Lower leg skin (tissue), 3 donors: ENCODE measurements at regions not wholly inside any gene's neighbourhood (a gene's known extent, or its start where the extent isn't known, plus 50 kb on each side); places are given as distances from the start of the nearest gene placed in this dataset.

ENCODE experiments used
- POLR2A ChIP-seq, 2 donors: fragments of 450-650 bp; IDR thresholded peaks; one replicate each; pipeline ENCODE4 v1.6.1; 2016 to 2017; ENCODE audit warnings: antibody characterized with exemption in 2 of 2, mild to moderate bottlenecking in 1 of 2, moderate library complexity in 1 of 2
- TF ChIP-seq, protein P1 (sequence below), 3 donors: fragments of 450-650 bp; IDR thresholded peaks; one replicate each; pipeline ENCODE4 v1.5.1; 2016; ENCODE audit warnings: antibody characterized with exemption in 3 of 3, mild to moderate bottlenecking in 3 of 3, moderate library complexity in 2 of 3

DNA sequence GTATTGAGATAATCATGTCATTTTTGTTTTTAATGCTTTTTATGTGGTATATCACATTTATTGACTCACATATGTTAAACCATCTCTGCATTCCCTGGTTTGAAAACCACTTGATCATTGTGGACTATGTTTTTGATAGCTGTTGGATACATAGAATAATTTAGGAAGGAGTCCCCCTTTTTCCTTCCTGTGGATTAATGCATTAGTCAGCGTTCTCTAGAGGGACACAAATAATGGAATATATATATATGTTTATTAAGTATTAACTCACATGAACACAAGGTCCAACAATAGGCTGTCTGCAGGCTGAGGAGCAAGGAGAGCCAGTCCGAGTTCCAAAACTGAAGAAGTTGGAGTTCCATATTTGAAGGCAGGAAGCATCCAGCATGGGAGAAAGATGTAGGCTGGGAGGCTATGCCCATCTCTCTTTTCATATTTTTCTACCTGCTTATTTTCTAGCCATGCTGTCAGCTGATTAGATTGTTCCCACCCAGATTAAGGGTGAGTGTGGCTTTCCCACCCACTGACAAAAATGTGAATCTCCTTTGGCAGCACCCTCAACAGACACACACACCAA lies 123.8 kb downstream of the ZNF280B start:
- TF ChIP-seq POLR2A (IDR thresholded peaks at IDR 0.05): no peak
- TF ChIP-seq, protein P1, sequence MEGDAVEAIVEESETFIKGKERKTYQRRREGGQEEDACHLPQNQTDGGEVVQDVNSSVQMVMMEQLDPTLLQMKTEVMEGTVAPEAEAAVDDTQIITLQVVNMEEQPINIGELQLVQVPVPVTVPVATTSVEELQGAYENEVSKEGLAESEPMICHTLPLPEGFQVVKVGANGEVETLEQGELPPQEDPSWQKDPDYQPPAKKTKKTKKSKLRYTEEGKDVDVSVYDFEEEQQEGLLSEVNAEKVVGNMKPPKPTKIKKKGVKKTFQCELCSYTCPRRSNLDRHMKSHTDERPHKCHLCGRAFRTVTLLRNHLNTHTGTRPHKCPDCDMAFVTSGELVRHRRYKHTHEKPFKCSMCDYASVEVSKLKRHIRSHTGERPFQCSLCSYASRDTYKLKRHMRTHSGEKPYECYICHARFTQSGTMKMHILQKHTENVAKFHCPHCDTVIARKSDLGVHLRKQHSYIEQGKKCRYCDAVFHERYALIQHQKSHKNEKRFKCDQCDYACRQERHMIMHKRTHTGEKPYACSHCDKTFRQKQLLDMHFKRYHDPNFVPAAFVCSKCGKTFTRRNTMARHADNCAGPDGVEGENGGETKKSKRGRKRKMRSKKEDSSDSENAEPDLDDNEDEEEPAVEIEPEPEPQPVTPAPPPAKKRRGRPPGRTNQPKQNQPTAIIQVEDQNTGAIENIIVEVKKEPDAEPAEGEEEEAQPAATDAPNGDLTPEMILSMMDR (IDR thresholded peaks at IDR 0.05): no peak
